Dendritic cell treated with granulocyte-macrophage colony-stimulating factor and Interleukin-4, amounts not matched to agents 40 ng/mL and 50 ng/mL, for 4 days (primary cell): ENCODE measurements at regions not wholly inside any gene's neighbourhood (a gene's known extent, or its start where the extent isn't known, plus 50 kb on each side); places are given as distances from the start of the nearest gene placed in this dataset.

Experiments
- H3K27ac Mint-ChIP-seq: one replicate; pipeline ENCODE4 v1.8.0; 2022; ENCODE audit warnings: mild to moderate bottlenecking, mixed read lengths
- H3K27me3 Mint-ChIP-seq: one replicate; pipeline ENCODE4 v1.8.0; 2022; ENCODE audit warnings: mild to moderate bottlenecking, mixed read lengths
- H3K36me3 Mint-ChIP-seq: one replicate; pipeline ENCODE4 v1.8.0; 2022; ENCODE audit warnings: low read depth, mixed read lengths
- H3K4me1 Mint-ChIP-seq: one replicate; pipeline ENCODE4 v1.8.0; 2022; ENCODE audit warnings: low read depth, mixed read lengths
- H3K4me3 Mint-ChIP-seq: one replicate; pipeline ENCODE4 v1.8.0; 2022; ENCODE audit warnings: mild to moderate bottlenecking, moderate library complexity, mixed read lengths
- H3K9me3 Mint-ChIP-seq: one replicate; pipeline ENCODE4 v1.8.0; 2022; ENCODE audit warnings: mixed read lengths
- intact Hi-C: fragments of 100-400 bp; cut with micrococcal nuclease; formaldehyde crosslinking; loops from one replicate; pipeline ENCODE4 v1.15.0; 2022

GRCh38 chr22:49333206-49333605, 494.5 kb downstream of the BRD1 start:
- peaks cover 1% of the 10 kb centered on the region for H3K27me3 Mint-ChIP-seq
- no peaks in the 10 kb centered on the region for H3K9me3 Mint-ChIP-seq
- H3K4me3 Mint-ChIP-seq = no peak overlapping the region

GRCh38 chr22:49332691-49333090, 495.0 kb downstream of the BRD1 start:
- intact Hi-C loops = no loop called here
- no peak overlapping the region for H3K4me3 Mint-ChIP-seq

More at GRCh38 chr22:49333206-49333605, 494.5 kb downstream of the BRD1 start:
- Mint-ChIP-seq H3K4me1 (no peaks in the 10 kb centered on the region), H3K36me3 (no peaks in the 10 kb centered on the region), H3K27ac (no peak overlapping the region)
- intact Hi-C loops = no loop called here

GRCh38 chr22:49331878-49332277, 495.8 kb downstream of the BRD1 start:
- Mint-ChIP-seq H3K36me3 (no peaks in the 10 kb centered on the region), H3K27ac (no peak overlapping the region), H3K27me3 (peaks cover 1% of the 10 kb centered on the region), H3K4me1 (no peaks in the 10 kb centered on the region), H3K4me3 (no peak overlapping the region), H3K9me3 (no peaks in the 10 kb centered on the region)
- intact Hi-C loops = no loop called here

More at GRCh38 chr22:49332691-49333090, 495.0 kb downstream of the BRD1 start:
- Mint-ChIP-seq H3K27me3 (peaks cover 1% of the 10 kb centered on the region), H3K4me1 (no peaks in the 10 kb centered on the region), H3K36me3 (no peaks in the 10 kb centered on the region), H3K27ac (no peak overlapping the region), H3K9me3 (no peaks in the 10 kb centered on the region)

GRCh38 chr22:49331223-49331815, 496.4 kb downstream of the BRD1 start:
- Mint-ChIP-seq H3K4me1 (no peaks in the 10 kb centered on the region), H3K27me3 (peaks cover 1% of the 10 kb centered on the region), H3K9me3 (no peaks in the 10 kb centered on the region), H3K4me3 (no peak overlapping the region), H3K27ac (no peak overlapping the region), H3K36me3 (no peaks in the 10 kb centered on the region)
- intact Hi-C loops = no loop called here

- Mint-ChIP-seq H3K36me3 (no peaks in the 10 kb centered on the region), H3K4me3 (no peak overlapping the region), H3K9me3 (no peaks in the 10 kb centered on the region), H3K4me1 (no peaks in the 10 kb centered on the region), H3K27me3 (peaks cover 1% of the 10 kb centered on the region), H3K27ac (no peak overlapping the region)
- intact Hi-C loops = no loop called here
These were observed 497.1 kb downstream of the BRD1 start for GRCh38 chr22:49330421-49331222.

GRCh38 chr22:49329636-49330035, 498.0 kb downstream of the BRD1 start:
- Mint-ChIP-seq H3K27ac (no peak overlapping the region), H3K4me3 (no peak overlapping the region), H3K4me1 (no peaks in the 10 kb centered on the region), H3K36me3 (no peaks in the 10 kb centered on the region), H3K27me3 (no peaks in the 10 kb centered on the region), H3K9me3 (no peaks in the 10 kb centered on the region)
- intact Hi-C loops = no loop called here

- Mint-ChIP-seq H3K27me3 (no peaks in the 10 kb centered on the region), H3K4me1 (no peaks in the 10 kb centered on the region), H3K27ac (no peak overlapping the region), H3K4me3 (no peak overlapping the region), H3K9me3 (no peaks in the 10 kb centered on the region), H3K36me3 (no peaks in the 10 kb centered on the region)
- intact Hi-C loops = no loop called here
These were observed 498.9 kb downstream of the BRD1 start for GRCh38 chr22:49328630-49329405.

GRCh38 chr22:49328118-49328475, 499.6 kb downstream of the BRD1 start:
- Mint-ChIP-seq H3K9me3 (no peaks in the 10 kb centered on the region), H3K36me3 (no peaks in the 10 kb centered on the region), H3K27me3 (no peaks in the 10 kb centered on the region), H3K27ac (no peak overlapping the region), H3K4me1 (no peaks in the 10 kb centered on the region), H3K4me3 (no peak overlapping the region)
- intact Hi-C loops = no loop called here

GRCh38 chr22:49327411-49328117, 500.1 kb downstream of the BRD1 start:
- H3K9me3 Mint-ChIP-seq = no peaks in the 10 kb centered on the region
- intact Hi-C loops = no loop called here
- H3K27ac Mint-ChIP-seq = no peak overlapping the region
- H3K4me1 Mint-ChIP-seq = no peaks in the 10 kb centered on the region
- H3K36me3 Mint-ChIP-seq = no peaks in the 10 kb centered on the region
- no peaks in the 10 kb centered on the region for H3K27me3 Mint-ChIP-seq
- no peak overlapping the region for H3K4me3 Mint-ChIP-seq

- H3K36me3 Mint-ChIP-seq = no peaks in the 10 kb centered on the region
- no peak overlapping the region for H3K4me3 Mint-ChIP-seq
- no peaks in the 10 kb centered on the region for H3K9me3 Mint-ChIP-seq
- no peak overlapping the region for H3K27ac Mint-ChIP-seq
- intact Hi-C loops = no loop called here
- H3K4me1 Mint-ChIP-seq = no peaks in the 10 kb centered on the region
- no peaks in the 10 kb centered on the region for H3K27me3 Mint-ChIP-seq
These were observed 501.1 kb downstream of the BRD1 start for GRCh38 chr22:49326558-49326957.

GRCh38 chr22:49325531-49326395, 501.9 kb downstream of the BRD1 start:
- no peaks in the 10 kb centered on the region for H3K4me1 Mint-ChIP-seq
- no peak overlapping the region for H3K4me3 Mint-ChIP-seq
- intact Hi-C loops = no loop called here
- peaks cover 2% of the 10 kb centered on the region for H3K27me3 Mint-ChIP-seq
- H3K27ac Mint-ChIP-seq = no peak overlapping the region
- no peaks in the 10 kb centered on the region for H3K9me3 Mint-ChIP-seq
- H3K36me3 Mint-ChIP-seq = no peaks in the 10 kb centered on the region

GRCh38 chr22:49324527-49325491, 502.9 kb downstream of the BRD1 start:
- H3K27ac Mint-ChIP-seq = no peak overlapping the region
- H3K4me1 Mint-ChIP-seq = no peaks in the 10 kb centered on the region
- no peaks in the 10 kb centered on the region for H3K36me3 Mint-ChIP-seq
- H3K27me3 Mint-ChIP-seq = peaks cover 2% of the 10 kb centered on the region
- H3K4me3 Mint-ChIP-seq = no peak overlapping the region
- H3K9me3 Mint-ChIP-seq = no peaks in the 10 kb centered on the region
- intact Hi-C loops = no loop called here
